Kidney epithelial cell (primary cell): ENCODE measurements at regions not wholly inside any gene's neighbourhood (a gene's known extent, or its start where the extent isn't known, plus 50 kb on each side); places are given as distances from the start of the nearest gene placed in this dataset.

Experiments
- DNase-seq: peaks from one replicate; pipeline ENCODE4 v3.0.0-alpha.2; 2010; ENCODE audit warnings: low read depth
- H3K27me3 ChIP-seq: 2 replicates; pipeline ENCODE4 v1.6.0; 2011; ENCODE audit warnings: low read length; ENCODE audit not compliant: control insufficient read depth, insufficient read depth
- H3K36me3 ChIP-seq: 2 replicates; pipeline ENCODE4 v1.5.1; 2011; ENCODE audit warnings: low read length; ENCODE audit not compliant: control insufficient read depth, insufficient read depth
- H3K4me3 ChIP-seq: 2 replicates; pipeline ENCODE4 v1.5.1; 2011; ENCODE audit warnings: low read depth, mild to moderate bottlenecking, control low read depth, low read length
- CTCF ChIP-seq: IDR thresholded peaks from 2 replicates; pipeline ENCODE4 v1.5.1; 2011; ENCODE audit warnings: mild to moderate bottlenecking, moderate library complexity, low read length, control low read depth, inconsistent platforms; ENCODE audit not compliant: insufficient read depth, poor library complexity, severe bottlenecking

GRCh38 chr2:105610576-105611332 is 134.0 kb upstream of the NCK2 start:
- Histone ChIP-seq H3K27me3 (no peaks in the 10 kb centered on the region), H3K36me3 (no peaks in the 10 kb centered on the region), H3K4me3 (no peak overlapping the region)
- no peak for DNase-seq
- no peak for TF ChIP-seq CTCF

GRCh38 chr2:105609746-105610402 is 134.8 kb upstream of the NCK2 start:
- Histone ChIP-seq H3K4me3 (no peak overlapping the region), H3K27me3 (no peaks in the 10 kb centered on the region), H3K36me3 (no peaks in the 10 kb centered on the region)
- TF ChIP-seq CTCF, result no peak
- DNase-seq, result no peak

- no peak for DNase-seq
- TF ChIP-seq CTCF, result no peak
- H3K4me3 ChIP-seq, result no peak overlapping the region
- H3K36me3 ChIP-seq, result no peaks in the 10 kb centered on the region
- no peaks in the 10 kb centered on the region for H3K27me3 ChIP-seq
Observed at GRCh38 chr2:105607920-105608504, 136.7 kb upstream of the NCK2 start.

- no peak for DNase-seq
- no peak overlapping the region for H3K4me3 ChIP-seq
- no peak for TF ChIP-seq CTCF
- H3K27me3 ChIP-seq, result no peaks in the 10 kb centered on the region
- H3K36me3 ChIP-seq, result no peaks in the 10 kb centered on the region
Observed at GRCh38 chr2:105606081-105606480, 138.6 kb upstream of the NCK2 start.

GRCh38 chr2:105604938-105605337 is 139.8 kb upstream of the NCK2 start:
- TF ChIP-seq CTCF, result no peak
- DNase-seq, result no peak
- no peaks in the 10 kb centered on the region for H3K27me3 ChIP-seq
- no peak overlapping the region for H3K4me3 ChIP-seq
- no peaks in the 10 kb centered on the region for H3K36me3 ChIP-seq
